Hepatocyte (in vitro differentiated cells): ENCODE measurements at regions not wholly inside any gene's neighbourhood (a gene's known extent, or its start where the extent isn't known, plus 50 kb on each side); places are given as distances from the start of the nearest gene placed in this dataset.

Experiments used
- DNase-seq: peaks from one replicate; pipeline ENCODE4 v3.0.0-alpha.2; 2016; ENCODE audit warnings: low spot score
- H2AFZ ChIP-seq: fragments of 200-600 bp; sonication (generic); 2 replicates; pipeline ENCODE4 v1.6.0; 2016; ENCODE audit warnings: antibody characterized with exemption, mild to moderate bottlenecking
- H3K27ac ChIP-seq: fragments of 200-600 bp; sonication (generic); 2 replicates; pipeline ENCODE4 v1.5.1; 2016; ENCODE audit warnings: mild to moderate bottlenecking
- H3K27me3 ChIP-seq: fragments of 200-600 bp; sonication (generic); 2 replicates; pipeline ENCODE4 v1.6.1; 2016
- H3K36me3 ChIP-seq: fragments of 200-600 bp; sonication (generic); replicated peaks from 2 replicates; pipeline ENCODE4 v1.5.1; 2016; ENCODE audit warnings: low read depth; ENCODE audit not compliant: insufficient read depth
- H3K4me1 ChIP-seq: fragments of 200-600 bp; sonication (generic); 2 replicates; pipeline ENCODE4 v1.5.1; 2016; ENCODE audit warnings: mild to moderate bottlenecking, moderate library complexity; ENCODE audit not compliant: insufficient read depth
- H3K4me2 ChIP-seq: fragments of 200-600 bp; sonication (generic); 2 replicates; pipeline ENCODE4 v1.6.0; 2016
- H3K4me3 ChIP-seq: fragments of 200-600 bp; sonication (generic); 2 replicates; pipeline ENCODE4 v1.5.1; 2016; ENCODE audit warnings: mild to moderate bottlenecking
- H3K79me2 ChIP-seq: fragments of 200-600 bp; sonication (generic); 2 replicates; pipeline ENCODE4 v1.6.0; 2017; ENCODE audit warnings: mild to moderate bottlenecking
- H3K9me2 ChIP-seq: fragments of 200-600 bp; sonication (generic); replicated peaks from 2 replicates; pipeline ENCODE4 v1.6.0; 2017; ENCODE audit warnings: mild to moderate bottlenecking; ENCODE audit not compliant: insufficient read depth
- H3K9me3 ChIP-seq: fragments of 200-600 bp; sonication (generic); 2 replicates; pipeline ENCODE4 v1.5.1; 2016; ENCODE audit warnings: low read depth, mild to moderate bottlenecking
- H4K20me1 ChIP-seq: fragments of 200-600 bp; sonication (generic); 2 replicates; pipeline ENCODE4 v1.6.0; 2016; ENCODE audit warnings: mild to moderate bottlenecking; ENCODE audit not compliant: insufficient read depth, poor library complexity, severe bottlenecking
- CTCF ChIP-seq: fragments of 200-600 bp; sonication (generic); IDR thresholded peaks from 2 replicates; pipeline ENCODE4 v1.5.1; 2016; ENCODE audit warnings: antibody characterized with exemption, mild to moderate bottlenecking; ENCODE audit not compliant: poor library complexity
- EZH2 ChIP-seq: fragments of 200-600 bp; sonication (generic); IDR thresholded peaks from 2 replicates; pipeline ENCODE4 v1.6.1; 2016; ENCODE audit warnings: antibody characterized with exemption, mild to moderate bottlenecking, borderline replicate concordance
- EZH2phosphoT487 ChIP-seq: fragments of 200-600 bp; sonication (generic); IDR thresholded peaks from one replicate; pipeline ENCODE4 v1.6.1; 2018; ENCODE audit warnings: antibody characterized with exemption, mild to moderate bottlenecking, low read depth, moderate library complexity; ENCODE audit not compliant: unreplicated experiment, severe bottlenecking
- WGBS: methylation state at CpG from one replicate; pipeline ENCODE4 v1.1.6; 2016; ENCODE audit warnings: low lambda C conversion rate; ENCODE audit errors: missing lambda C conversion rate; 5-methylcytosine and 5-hydroxymethylcytosine counted together

- TF ChIP-seq CTCF: no peak
- TF ChIP-seq EZH2phosphoT487: no peak
- TF ChIP-seq EZH2: no peak
- DNase-seq: no peak
- no peaks in the 10 kb centered on the region for H4K20me1 ChIP-seq
- no peaks in the 10 kb centered on the region for H3K4me1 ChIP-seq
- H3K27me3 ChIP-seq: no peaks in the 10 kb centered on the region
- no peak overlapping the region for H3K4me2 ChIP-seq
- WGBS: 89% methylated on average over 2 of the region's 2 CpGs
- H3K79me2 ChIP-seq: no peaks in the 10 kb centered on the region
- no peak overlapping the region for H3K27ac ChIP-seq
- H3K36me3 ChIP-seq: no peaks in the 10 kb centered on the region
- no peaks in the 10 kb centered on the region for H3K9me3 ChIP-seq
- no peaks in the 10 kb centered on the region for H3K9me2 ChIP-seq
- no peak overlapping the region for H3K4me3 ChIP-seq
- no peak overlapping the region for H2AFZ ChIP-seq
Measured at GRCh38 chr2:155839991-155840390, 492.5 kb downstream of the NR4A2 start.

GRCh38 chr2:155839436-155839835 is 493.1 kb downstream of the NR4A2 start:
- H3K36me3 ChIP-seq: no peaks in the 10 kb centered on the region
- WGBS: 86% methylated on average over 3 of the region's 3 CpGs
- no peaks in the 10 kb centered on the region for H3K9me2 ChIP-seq

GRCh38 chr2:155836439-155836838 is 496.1 kb downstream of the NR4A2 start:
- Histone ChIP-seq H3K9me2 (no peaks in the 10 kb centered on the region), H2AFZ (no peak overlapping the region), H3K36me3 (no peaks in the 10 kb centered on the region)

More at GRCh38 chr2:155839436-155839835, 493.1 kb downstream of the NR4A2 start:
- no peak for TF ChIP-seq EZH2
- TF ChIP-seq EZH2phosphoT487: no peak
- no peak for TF ChIP-seq CTCF
- Histone ChIP-seq H3K79me2 (no peaks in the 10 kb centered on the region), H2AFZ (no peak overlapping the region), H3K4me2 (no peak overlapping the region), H4K20me1 (no peaks in the 10 kb centered on the region), H3K27me3 (no peaks in the 10 kb centered on the region), H3K4me3 (no peak overlapping the region), H3K27ac (no peak overlapping the region), H3K4me1 (no peaks in the 10 kb centered on the region), H3K9me3 (no peaks in the 10 kb centered on the region)
- no peak for DNase-seq

More at GRCh38 chr2:155836439-155836838, 496.1 kb downstream of the NR4A2 start:
- H3K27me3 ChIP-seq: no peaks in the 10 kb centered on the region
- DNase-seq: no peak
- no peak overlapping the region for H3K4me3 ChIP-seq
- H3K9me3 ChIP-seq: no peaks in the 10 kb centered on the region
- H3K4me2 ChIP-seq: no peak overlapping the region
- no peak for TF ChIP-seq EZH2
- TF ChIP-seq CTCF: no peak
- H3K79me2 ChIP-seq: no peaks in the 10 kb centered on the region
- no peak overlapping the region for H3K27ac ChIP-seq
- no peaks in the 10 kb centered on the region for H3K4me1 ChIP-seq
- 89% methylated on average over 1 of the region's 1 CpG for WGBS
- no peaks in the 10 kb centered on the region for H4K20me1 ChIP-seq
